BJ (cell line): ENCODE measurements at regions not wholly inside any gene's neighbourhood (a gene's known extent, or its start where the extent isn't known, plus 50 kb on each side); places are given as distances from the start of the nearest gene placed in this dataset.

Experiments used
- CTCF ChIA-PET: fragments of 350-600 bp; formaldehyde crosslinking; extraction: SDS; loops from one replicate; lab custom pipeline; 2021; ENCODE audit warnings: antibody characterized with exemption, inconsistent platforms; lab: Yijun Ruan, JAX
- POLR2A ChIA-PET: fragments of 300-600 bp; sonication (Branson Sonifier 250); formaldehyde crosslinking; extraction: SDS; loops from one replicate; lab custom pipeline; 2021; ENCODE audit warnings: antibody characterized with exemption; lab: Charles Lee
- DNase-seq: peaks from one replicate; pipeline ENCODE4 v3.0.0-alpha.2; 2011; ENCODE audit warnings: low read depth
- H3K27me3 ChIP-seq: 2 replicates; pipeline ENCODE4 v1.6.0; 2011; ENCODE audit warnings: low read length; ENCODE audit not compliant: control insufficient read depth, insufficient read depth
- H3K36me3 ChIP-seq: 2 replicates; pipeline ENCODE4 v1.5.1; 2011; ENCODE audit warnings: low read length; ENCODE audit not compliant: control insufficient read depth, insufficient read depth
- H3K4me3 ChIP-seq: 2 replicates; pipeline ENCODE4 v1.5.1; 2011; ENCODE audit warnings: low read depth, mild to moderate bottlenecking, control low read depth, low read length
- CTCF ChIP-seq: IDR thresholded peaks from 2 replicates; pipeline ENCODE4 v1.5.1; 2011; ENCODE audit warnings: low read depth, mild to moderate bottlenecking, control low read depth, inconsistent platforms, low read length, moderate library complexity; ENCODE audit not compliant: insufficient read depth

GRCh38 chr7:3232228-3232627 lies 68.8 kb upstream of the SDK1 start:
- H3K36me3 ChIP-seq, result no peaks in the 10 kb centered on the region
- no peak for TF ChIP-seq CTCF
- ChIA-PET CTCF (no interaction called here), POLR2A (no interaction called here)
- no peak overlapping the region for H3K4me3 ChIP-seq
- no peak for DNase-seq
- H3K27me3 ChIP-seq, result no peaks in the 10 kb centered on the region

GRCh38 chr7:3233301-3233700 lies 67.8 kb upstream of the SDK1 start:
- DNase-seq, result no peak
- Histone ChIP-seq H3K27me3 (no peaks in the 10 kb centered on the region), H3K36me3 (no peaks in the 10 kb centered on the region), H3K4me3 (no peak overlapping the region)
- TF ChIP-seq CTCF, result no peak
- ChIA-PET CTCF (no interaction called here), POLR2A (no interaction called here)

GRCh38 chr7:3234051-3234450 lies 67.0 kb upstream of the SDK1 start:
- DNase-seq, result no peak
- no peak for TF ChIP-seq CTCF
- CTCF ChIA-PET, result no interaction called here
- H3K4me3 ChIP-seq, result no peak overlapping the region
- no peaks in the 10 kb centered on the region for H3K27me3 ChIP-seq
- no peaks in the 10 kb centered on the region for H3K36me3 ChIP-seq
- POLR2A ChIA-PET, result no interaction called here

GRCh38 chr7:3234851-3235250 lies 66.2 kb upstream of the SDK1 start:
- no peak for DNase-seq
- Histone ChIP-seq H3K4me3 (no peak overlapping the region), H3K36me3 (no peaks in the 10 kb centered on the region), H3K27me3 (no peaks in the 10 kb centered on the region)
- CTCF ChIA-PET, result no interaction called here
- POLR2A ChIA-PET, result no interaction called here
- no peak for TF ChIP-seq CTCF

- no peaks in the 10 kb centered on the region for H3K36me3 ChIP-seq
- TF ChIP-seq CTCF, result no peak
- no peaks in the 10 kb centered on the region for H3K27me3 ChIP-seq
- no peak overlapping the region for H3K4me3 ChIP-seq
- CTCF ChIA-PET, result no interaction called here
- POLR2A ChIA-PET, result no interaction called here
- no peak for DNase-seq
Observed at GRCh38 chr7:3235322-3235721, 65.7 kb upstream of the SDK1 start.
